22Rv1 (cell line): ENCODE measurements at regions not wholly inside any gene's neighbourhood (a gene's known extent, or its start where the extent isn't known, plus 50 kb on each side); places are given as distances from the start of the nearest gene placed in this dataset.

Source experiments
- ZFX ChIP-seq: fragments of 450-650 bp; IDR thresholded peaks from 2 replicates; pipeline ENCODE4 v1.6.1; 2017; ENCODE audit warnings: antibody characterized with exemption, borderline replicate concordance
- TF ChIP-seq, protein P1 (sequence below): fragments of 450-650 bp; IDR thresholded peaks from 2 replicates; pipeline ENCODE4 v1.5.1; 2017; ENCODE audit warnings: mild to moderate bottlenecking

DNA sequence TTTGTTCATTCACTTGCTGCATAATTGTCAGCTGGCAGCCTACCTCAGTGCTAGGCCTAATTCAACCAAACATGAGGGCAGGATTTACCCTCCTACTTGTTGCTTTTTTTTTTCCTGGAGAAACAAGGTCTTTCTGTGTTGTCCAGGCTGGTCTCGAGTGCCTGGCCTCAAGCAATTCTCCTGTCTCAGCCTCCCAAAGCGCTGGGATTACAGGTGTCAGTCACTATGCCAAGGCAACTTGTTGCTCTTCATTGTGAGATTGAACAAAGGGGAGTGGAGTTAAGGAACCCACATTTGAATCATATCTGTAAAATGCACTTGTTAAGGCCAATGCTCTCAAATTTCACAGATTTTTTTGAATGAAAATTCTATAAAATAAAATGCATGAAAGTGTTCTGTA is 380.5 kb downstream of the TMEM161B start:
- TF ChIP-seq, protein P1, sequence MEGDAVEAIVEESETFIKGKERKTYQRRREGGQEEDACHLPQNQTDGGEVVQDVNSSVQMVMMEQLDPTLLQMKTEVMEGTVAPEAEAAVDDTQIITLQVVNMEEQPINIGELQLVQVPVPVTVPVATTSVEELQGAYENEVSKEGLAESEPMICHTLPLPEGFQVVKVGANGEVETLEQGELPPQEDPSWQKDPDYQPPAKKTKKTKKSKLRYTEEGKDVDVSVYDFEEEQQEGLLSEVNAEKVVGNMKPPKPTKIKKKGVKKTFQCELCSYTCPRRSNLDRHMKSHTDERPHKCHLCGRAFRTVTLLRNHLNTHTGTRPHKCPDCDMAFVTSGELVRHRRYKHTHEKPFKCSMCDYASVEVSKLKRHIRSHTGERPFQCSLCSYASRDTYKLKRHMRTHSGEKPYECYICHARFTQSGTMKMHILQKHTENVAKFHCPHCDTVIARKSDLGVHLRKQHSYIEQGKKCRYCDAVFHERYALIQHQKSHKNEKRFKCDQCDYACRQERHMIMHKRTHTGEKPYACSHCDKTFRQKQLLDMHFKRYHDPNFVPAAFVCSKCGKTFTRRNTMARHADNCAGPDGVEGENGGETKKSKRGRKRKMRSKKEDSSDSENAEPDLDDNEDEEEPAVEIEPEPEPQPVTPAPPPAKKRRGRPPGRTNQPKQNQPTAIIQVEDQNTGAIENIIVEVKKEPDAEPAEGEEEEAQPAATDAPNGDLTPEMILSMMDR: no peak
- TF ChIP-seq ZFX: no peak
